OCI-LY3 (cell line): ENCODE measurements at regions not wholly inside any gene's neighbourhood (a gene's known extent, or its start where the extent isn't known, plus 50 kb on each side); places are given as distances from the start of the nearest gene placed in this dataset.

ENCODE experiments used
- EZH2phosphoT487 ChIP-seq: fragments of 200-600 bp; shearing (Covaris generic); IDR thresholded peaks from 2 replicates; pipeline ENCODE4 v1.6.1; 2018; ENCODE audit warnings: antibody characterized with exemption, mixed run types, low read depth
- TF ChIP-seq, protein P1 (sequence below): fragments of 200-600, 300-600 bp; sonication (generic); IDR thresholded peaks from 2 replicates; pipeline ENCODE4 v1.5.1; 2014; ENCODE audit warnings: antibody characterized with exemption, low read length, low read depth

DNA sequence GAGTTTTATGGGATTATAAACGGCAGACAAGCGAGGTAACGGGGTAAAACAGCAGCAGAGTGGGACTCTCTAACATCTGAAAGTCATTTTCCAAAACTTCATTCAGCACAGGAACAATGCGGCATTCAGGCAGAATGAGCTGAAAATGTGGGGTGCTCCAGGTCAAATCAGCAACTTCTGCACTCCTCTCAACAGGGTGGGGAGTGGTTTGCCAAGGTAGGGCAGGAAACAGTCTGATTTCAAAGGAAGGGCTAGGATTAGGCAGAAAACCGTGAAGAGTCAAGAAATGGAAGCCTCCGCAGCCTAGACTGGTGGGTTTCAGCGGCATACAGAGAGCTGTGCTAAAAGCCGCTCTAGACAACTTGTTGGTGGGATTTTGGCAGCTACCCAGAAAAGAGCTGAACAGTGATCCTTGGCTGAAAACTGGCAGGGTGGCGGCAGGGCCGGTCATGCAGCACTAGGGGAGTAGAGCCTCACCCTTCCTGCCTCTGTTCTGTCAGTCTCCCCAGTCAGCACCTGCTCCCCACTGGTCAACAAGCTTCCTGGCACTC is 154.2 kb upstream of the KLF12 start:
- TF ChIP-seq, protein P1, sequence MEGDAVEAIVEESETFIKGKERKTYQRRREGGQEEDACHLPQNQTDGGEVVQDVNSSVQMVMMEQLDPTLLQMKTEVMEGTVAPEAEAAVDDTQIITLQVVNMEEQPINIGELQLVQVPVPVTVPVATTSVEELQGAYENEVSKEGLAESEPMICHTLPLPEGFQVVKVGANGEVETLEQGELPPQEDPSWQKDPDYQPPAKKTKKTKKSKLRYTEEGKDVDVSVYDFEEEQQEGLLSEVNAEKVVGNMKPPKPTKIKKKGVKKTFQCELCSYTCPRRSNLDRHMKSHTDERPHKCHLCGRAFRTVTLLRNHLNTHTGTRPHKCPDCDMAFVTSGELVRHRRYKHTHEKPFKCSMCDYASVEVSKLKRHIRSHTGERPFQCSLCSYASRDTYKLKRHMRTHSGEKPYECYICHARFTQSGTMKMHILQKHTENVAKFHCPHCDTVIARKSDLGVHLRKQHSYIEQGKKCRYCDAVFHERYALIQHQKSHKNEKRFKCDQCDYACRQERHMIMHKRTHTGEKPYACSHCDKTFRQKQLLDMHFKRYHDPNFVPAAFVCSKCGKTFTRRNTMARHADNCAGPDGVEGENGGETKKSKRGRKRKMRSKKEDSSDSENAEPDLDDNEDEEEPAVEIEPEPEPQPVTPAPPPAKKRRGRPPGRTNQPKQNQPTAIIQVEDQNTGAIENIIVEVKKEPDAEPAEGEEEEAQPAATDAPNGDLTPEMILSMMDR = no peak
- TF ChIP-seq EZH2phosphoT487 = no peak
